ENCODE measurements at regions not wholly inside any gene's neighbourhood (a gene's known extent, or its start where the extent isn't known, plus 50 kb on each side); places are given as distances from the start of the nearest gene placed in this dataset.

- TF ChIP-seq SIN3A (conservative IDR thresholded peaks at IDR 0.05 in 1 of 2, IDR thresholded peaks at IDR 0.05 in 1 of 2; ENCODE audit: low read depth in 1 of 2, low read length in 2 of 2): no peak
- TF ChIP-seq EGR1 (IDR thresholded peaks at IDR 0.05; ENCODE audit: borderline replicate concordance, low read depth, low read length): no peak
- no peak for TF ChIP-seq FOSL1 (IDR thresholded peaks at IDR 0.05; ENCODE audit: insufficient read depth, low read depth, low read length)
- no peak for TF ChIP-seq JUN (IDR thresholded peaks at IDR 0.05; ENCODE audit: low read depth, low read length)
- no peak for TF ChIP-seq SAP30 (IDR thresholded peaks at IDR 0.05; ENCODE audit: insufficient read depth, insufficient replicate concordance, low read length)
Measured at GRCh38 chr2:234852941-234853340, 98.9 kb upstream of the SH3BP4 start (continued).
